ENCODE measurements at regions not wholly inside any gene's neighbourhood (a gene's known extent, or its start where the extent isn't known, plus 50 kb on each side); places are given as distances from the start of the nearest gene placed in this dataset.

GRCh38 chr6:87949194-87949593 lies 98.4 kb upstream of the SPACA1 start:
- DNase-seq (ENCODE audit: low spot score) = no peak
- H4K20me1 ChIP-seq (ENCODE audit: insufficient read depth, low read length) = no peaks in the 10 kb centered on the region
- H3K4me1 ChIP-seq (ENCODE audit: insufficient read depth, low read length, poor library complexity, severe bottlenecking) = peaks cover 15% of the 10 kb centered on the region
- H3K79me2 ChIP-seq (ENCODE audit: insufficient read depth, low read depth, low read length) = no peaks in the 10 kb centered on the region
- TF ChIP-seq EZH2phosphoT487 (IDR thresholded peaks at IDR 0.05; ENCODE audit: borderline replicate concordance, low read depth, low read length) (no peak), CTCF (conservative IDR thresholded peaks at IDR 0.05; ENCODE audit: low read length) (no peak)
- H3K27ac ChIP-seq (ENCODE audit: low read depth, low read length, poor library complexity, severe bottlenecking) = no peak overlapping the region
- no peaks in the 10 kb centered on the region for H3K36me3 ChIP-seq (ENCODE audit: insufficient read depth, low read length)
- ChIA-PET CTCF (ENCODE audit: unreplicated experiment) (no interaction called here), POLR2A (no interaction called here)
- intact Hi-C loops (cut with micrococcal nuclease; ENCODE audit: unreplicated experiment) = no loop called here
- H3K9me3 ChIP-seq (ENCODE audit: low read length) = no peaks in the 10 kb centered on the region
- BruUV-seq (replicated peaks) = no TSS peak
- H3K9me2 ChIP-seq (ENCODE audit: insufficient read depth, low read length) = no peaks in the 10 kb centered on the region
- no peak overlapping the region for H3K4me2 ChIP-seq (ENCODE audit: low read length)
- no peak overlapping the region for H2AFZ ChIP-seq (ENCODE audit: low read length)
- no peak overlapping the region for H3K4me3 ChIP-seq (ENCODE audit: low read depth, low read length, poor library complexity, severe bottlenecking)

- no peaks in the 10 kb centered on the region for H3K9me2 ChIP-seq (ENCODE audit: insufficient read depth, low read length)
- no peaks in the 10 kb centered on the region for H4K20me1 ChIP-seq (ENCODE audit: insufficient read depth, low read length)
- H2AFZ ChIP-seq (ENCODE audit: low read length) = no peak overlapping the region
- TF ChIP-seq EZH2phosphoT487 (IDR thresholded peaks at IDR 0.05; ENCODE audit: borderline replicate concordance, low read depth, low read length) = no peak
- TF ChIP-seq CTCF (conservative IDR thresholded peaks at IDR 0.05; ENCODE audit: low read length) = no peak
- no peaks in the 10 kb centered on the region for H3K9me3 ChIP-seq (ENCODE audit: low read length)
- intact Hi-C loops (cut with micrococcal nuclease; ENCODE audit: unreplicated experiment) = no loop called here
- ChIA-PET POLR2A (interaction anchor here (0.6 to 1.8 kb wide), 2 partner anchors 9 to 86 kb away, joined by 3 to 4 read pairs; no protein-coding TSS in a partner anchor), CTCF (ENCODE audit: unreplicated experiment) (no interaction called here)
- H3K27ac ChIP-seq (ENCODE audit: low read depth, low read length, poor library complexity, severe bottlenecking) = no peak overlapping the region
- no peaks in the 10 kb centered on the region for H3K36me3 ChIP-seq (ENCODE audit: insufficient read depth, low read length)
- H3K4me3 ChIP-seq (ENCODE audit: low read depth, low read length, poor library complexity, severe bottlenecking) = no peak overlapping the region
- peaks cover 17% of the 10 kb centered on the region for H3K4me1 ChIP-seq (ENCODE audit: insufficient read depth, low read length, poor library complexity, severe bottlenecking)
- H3K4me2 ChIP-seq (ENCODE audit: low read length) = no peak overlapping the region
- DNase-seq (ENCODE audit: low spot score) = no peak
- no TSS peak for BruUV-seq (replicated peaks)
- H3K79me2 ChIP-seq (ENCODE audit: insufficient read depth, low read depth, low read length) = no peaks in the 10 kb centered on the region
Observed at GRCh38 chr6:87946669-87947068, 101.0 kb upstream of the SPACA1 start.

GRCh38 chr6:87945966-87946365 lies 101.7 kb upstream of the SPACA1 start:
- CTCF ChIA-PET (ENCODE audit: unreplicated experiment) = no interaction called here
- no peak for TF ChIP-seq CTCF (conservative IDR thresholded peaks at IDR 0.05; ENCODE audit: low read length)
- TF ChIP-seq EZH2phosphoT487 (IDR thresholded peaks at IDR 0.05; ENCODE audit: borderline replicate concordance, low read depth, low read length) = no peak
- no peaks in the 10 kb centered on the region for H3K9me2 ChIP-seq (ENCODE audit: insufficient read depth, low read length)
- H3K79me2 ChIP-seq (ENCODE audit: insufficient read depth, low read depth, low read length) = no peaks in the 10 kb centered on the region
- POLR2A ChIA-PET = interaction anchor here (0.7 to 1.8 kb wide), 2 partner anchors 8 to 159 kb away, joined by 3 to 4 read pairs; no protein-coding TSS in a partner anchor
- no peaks in the 10 kb centered on the region for H3K36me3 ChIP-seq (ENCODE audit: insufficient read depth, low read length)
- no TSS peak for BruUV-seq (replicated peaks)
- intact Hi-C loops (cut with micrococcal nuclease; ENCODE audit: unreplicated experiment) = no loop called here
- H3K4me3 ChIP-seq (ENCODE audit: low read depth, low read length, poor library complexity, severe bottlenecking) = no peak overlapping the region
- DNase-seq (ENCODE audit: low spot score) = no peak
- H3K4me2 ChIP-seq (ENCODE audit: low read length) = no peak overlapping the region
- no peaks in the 10 kb centered on the region for H4K20me1 ChIP-seq (ENCODE audit: insufficient read depth, low read length)
- H2AFZ ChIP-seq (ENCODE audit: low read length) = no peak overlapping the region; the same call in 1 of the 2 replicates
- H3K27ac ChIP-seq (ENCODE audit: low read depth, low read length, poor library complexity, severe bottlenecking) = no peak overlapping the region
- peaks cover 17% of the 10 kb centered on the region for H3K4me1 ChIP-seq (ENCODE audit: insufficient read depth, low read length, poor library complexity, severe bottlenecking)
- no peaks in the 10 kb centered on the region for H3K9me3 ChIP-seq (ENCODE audit: low read length)
